ENCODE measurements at regions not wholly inside any gene's neighbourhood (a gene's known extent, or its start where the extent isn't known, plus 50 kb on each side); places are given as distances from the start of the nearest gene placed in this dataset.

DNA sequence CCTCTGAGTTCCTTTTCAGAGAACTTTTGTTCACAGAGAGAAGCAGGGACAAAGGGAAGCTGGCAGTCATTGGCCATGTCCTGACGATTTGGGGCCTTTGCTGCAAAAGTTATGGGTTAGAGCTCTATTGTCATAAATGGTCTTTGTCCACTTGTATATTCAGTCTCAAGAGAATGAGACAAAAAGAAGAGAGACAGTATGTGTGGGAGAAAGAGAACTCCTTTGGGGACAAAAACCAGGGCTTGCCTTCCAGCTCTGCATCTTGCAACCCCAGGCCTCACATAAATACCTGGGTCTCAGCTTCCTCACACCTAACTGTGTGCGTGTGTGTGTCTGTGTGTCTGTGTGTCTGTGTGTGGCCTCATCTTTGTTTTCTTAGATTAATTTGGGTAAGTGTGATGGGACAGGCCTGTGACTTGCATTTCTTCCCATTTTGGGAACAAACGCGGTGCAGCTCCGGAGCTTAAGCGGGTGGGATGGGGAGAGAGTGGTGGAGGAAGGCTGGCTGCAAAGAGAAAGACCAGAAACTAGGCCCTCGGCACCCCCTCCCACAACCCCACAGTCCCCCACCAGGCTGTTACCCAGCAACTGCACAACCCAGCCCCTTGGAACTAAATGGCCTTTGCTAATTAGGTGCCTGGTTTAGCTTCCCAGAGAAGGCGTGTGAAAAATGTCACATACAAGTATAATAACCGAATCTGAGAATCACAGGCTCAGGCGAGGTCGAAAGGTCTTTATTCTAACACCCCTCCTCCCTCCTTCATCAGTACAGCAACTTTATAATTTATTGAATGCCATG, 376.9 kb downstream of the CDK5RAP2 start:
- no peak for DNase-seq

DNA sequence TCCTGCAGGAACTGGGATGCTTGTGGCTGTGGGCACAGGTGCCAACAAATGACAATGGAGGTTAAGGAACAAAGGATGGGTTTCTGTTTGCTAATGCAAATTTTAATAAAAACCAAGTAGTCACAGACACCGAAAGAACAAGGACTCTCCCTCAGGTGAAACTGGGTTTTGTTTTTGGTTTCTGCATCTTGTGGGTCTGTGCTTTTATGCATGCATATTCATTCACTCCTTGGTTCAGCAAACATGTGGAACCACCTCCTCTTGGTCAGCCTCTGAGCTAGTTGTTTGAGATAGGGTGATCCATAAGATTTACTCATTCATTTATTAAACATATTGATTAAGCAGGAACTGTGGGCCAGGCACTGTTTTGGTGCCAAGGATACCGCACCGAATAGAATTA, 381.9 kb downstream of the CDK5RAP2 start:
- no peak for DNase-seq

DNA sequence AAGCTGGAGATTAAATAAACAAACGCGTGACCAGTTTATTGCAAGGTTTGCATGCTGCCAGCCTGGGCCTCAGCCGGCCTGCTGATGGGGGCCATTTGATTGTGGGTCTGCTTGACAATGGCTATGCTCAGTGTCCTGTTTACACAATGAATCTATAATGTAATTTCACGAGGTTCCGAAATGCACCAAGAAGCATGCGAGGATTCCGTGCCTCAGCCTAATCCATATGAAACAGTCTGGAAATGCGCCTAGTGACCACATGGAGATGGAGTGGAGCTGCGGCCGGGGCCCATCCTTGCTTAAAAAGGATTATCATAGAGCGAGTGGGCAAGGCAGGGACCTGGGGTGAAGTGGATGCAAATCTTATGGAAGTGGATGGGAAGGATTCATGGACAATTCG, 382.4 kb downstream of the CDK5RAP2 start:
- DNase-seq, result no peak

DNA sequence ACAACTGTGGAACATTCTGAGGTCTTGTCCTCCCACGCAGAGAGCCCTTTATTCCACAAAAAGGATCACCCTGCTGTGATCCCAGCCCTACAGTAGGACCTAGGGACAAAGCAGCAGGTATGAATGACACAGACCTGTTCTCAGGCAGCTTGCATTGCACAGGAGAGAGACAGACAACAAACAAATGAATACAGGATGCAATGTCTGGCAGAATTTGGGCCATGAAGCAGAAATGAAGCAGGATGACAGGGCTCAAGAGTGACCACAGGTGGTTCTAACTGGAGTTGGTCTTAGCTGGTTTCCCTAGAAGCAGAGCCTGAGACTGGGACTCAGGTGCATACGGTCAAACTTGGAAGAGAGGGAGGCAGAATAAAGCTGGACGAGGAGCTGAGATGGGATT, 388.8 kb downstream of the CDK5RAP2 start:
- DNase-seq, result no peak

DNA sequence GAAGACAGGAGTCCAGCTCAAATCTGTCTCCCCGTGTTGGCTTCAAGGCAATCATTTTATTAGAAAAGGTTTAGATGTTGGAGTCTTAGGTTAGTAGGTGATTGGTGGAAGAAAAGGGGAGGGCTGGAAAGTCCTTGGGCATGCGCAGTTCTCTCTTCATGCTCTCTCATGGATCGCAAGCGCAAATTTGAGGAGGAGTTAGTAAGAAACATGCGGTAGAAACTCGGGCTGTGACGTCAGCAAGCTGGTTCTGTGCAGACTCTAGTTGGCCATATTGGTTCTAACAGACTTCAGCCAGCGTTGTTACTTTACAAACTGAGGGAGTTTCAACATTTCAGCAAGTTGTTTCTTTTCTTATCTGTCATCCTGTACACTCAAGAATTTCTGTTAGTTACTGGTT, 392.2 kb downstream of the CDK5RAP2 start:
- no peak for DNase-seq

DNA sequence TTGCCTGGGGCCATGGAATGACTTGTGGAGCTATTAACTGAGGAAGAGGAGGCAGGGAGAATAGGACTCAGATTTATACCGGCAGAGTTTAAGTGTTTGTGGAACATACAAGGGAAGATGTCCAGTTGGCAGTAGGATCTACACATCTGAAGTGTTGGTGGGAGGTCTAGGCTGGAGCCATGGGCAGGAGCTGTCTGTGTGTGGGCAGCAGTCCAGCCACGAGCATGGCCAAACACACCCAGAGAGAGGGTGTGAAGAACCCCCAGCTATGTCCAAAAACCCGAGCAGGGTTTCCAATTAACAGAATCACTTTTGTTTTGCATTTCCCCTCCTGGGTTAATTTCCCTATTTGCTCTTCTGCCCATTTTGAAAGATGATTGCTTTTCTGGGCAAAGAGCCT, 393.7 kb downstream of the CDK5RAP2 start:
- no peak for DNase-seq

DNA sequence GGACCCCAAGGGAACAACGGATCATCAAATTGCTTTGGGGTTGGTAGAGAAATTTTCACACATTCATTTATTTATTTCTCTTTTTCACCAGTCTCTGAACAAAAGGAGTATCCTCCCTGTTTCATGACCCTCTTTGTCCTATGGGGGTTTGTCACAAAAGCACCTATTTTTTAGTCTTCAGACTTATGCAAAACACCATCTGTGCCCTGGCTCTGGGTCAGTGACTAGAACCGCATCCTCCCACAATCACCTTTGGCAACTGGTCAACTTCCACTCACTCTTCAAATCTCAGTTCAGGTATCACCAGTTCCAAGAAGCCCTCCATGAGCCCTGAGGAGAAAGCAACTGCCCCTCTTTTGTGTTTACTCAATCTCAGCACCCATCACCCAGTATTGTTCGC, 395.7 kb downstream of the CDK5RAP2 start:
- DNase-seq, result no peak

DNA sequence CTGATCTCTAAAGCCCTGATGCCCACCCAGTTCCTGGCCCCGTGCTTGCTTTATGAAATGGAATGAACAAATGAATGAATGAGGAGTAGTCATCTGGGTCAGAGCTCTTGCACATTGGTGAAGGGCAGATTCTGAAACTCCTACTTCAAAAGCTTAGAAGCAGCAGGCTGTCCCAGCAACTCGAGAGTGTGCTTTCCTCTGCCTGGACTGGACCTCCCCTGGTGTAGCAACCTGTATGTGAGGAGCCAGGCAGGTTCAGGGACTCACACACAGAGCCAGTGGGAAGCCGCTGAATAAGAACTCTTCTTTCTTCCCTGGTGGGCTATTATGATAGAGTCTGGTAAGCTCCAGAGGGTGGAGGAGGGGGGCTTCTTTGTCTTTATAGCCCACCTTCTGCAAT, 396.4 kb downstream of the CDK5RAP2 start:
- DNase-seq, result no peak

DNA sequence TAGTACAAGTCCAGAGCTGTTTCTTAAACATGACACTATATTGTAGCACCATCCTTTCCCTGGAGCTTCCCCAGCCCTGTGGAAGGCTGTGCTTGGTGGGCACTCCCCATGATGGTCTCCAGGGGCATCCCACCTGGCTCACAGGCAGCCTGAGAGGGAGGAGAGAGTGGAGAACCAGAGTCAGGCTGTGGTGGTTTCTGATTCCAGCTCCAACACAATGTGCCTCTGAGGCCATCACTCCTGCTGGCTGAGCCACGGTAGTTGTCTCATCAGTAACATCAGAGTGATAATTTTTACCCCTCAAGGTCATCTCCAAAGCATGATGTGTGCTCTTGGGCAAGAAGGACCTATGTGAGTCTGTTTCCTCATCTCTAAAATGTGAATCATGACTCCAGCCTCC, 398.0 kb downstream of the CDK5RAP2 start:
- DNase-seq, result no peak

DNA sequence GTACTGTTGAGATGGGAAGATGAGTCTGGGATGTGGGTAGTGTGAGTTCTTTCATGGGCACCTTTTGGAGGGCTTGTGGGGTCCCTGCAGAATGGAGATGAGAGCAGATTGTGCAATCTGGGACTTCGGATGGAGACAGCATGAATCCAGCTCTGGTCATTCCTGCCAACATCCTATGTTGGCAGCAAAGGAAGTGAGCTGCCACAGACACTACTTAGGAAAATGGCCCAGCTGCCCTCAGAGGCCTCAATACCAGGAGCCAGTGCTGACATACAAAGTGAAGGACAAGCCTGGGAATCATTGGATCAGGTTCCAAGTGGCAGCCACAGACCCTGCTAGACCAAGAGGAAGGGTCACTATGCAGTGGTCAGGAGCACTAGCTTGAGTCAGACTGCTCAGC, 402.8 kb downstream of the CDK5RAP2 start:
- DNase-seq, result no peak

DNA sequence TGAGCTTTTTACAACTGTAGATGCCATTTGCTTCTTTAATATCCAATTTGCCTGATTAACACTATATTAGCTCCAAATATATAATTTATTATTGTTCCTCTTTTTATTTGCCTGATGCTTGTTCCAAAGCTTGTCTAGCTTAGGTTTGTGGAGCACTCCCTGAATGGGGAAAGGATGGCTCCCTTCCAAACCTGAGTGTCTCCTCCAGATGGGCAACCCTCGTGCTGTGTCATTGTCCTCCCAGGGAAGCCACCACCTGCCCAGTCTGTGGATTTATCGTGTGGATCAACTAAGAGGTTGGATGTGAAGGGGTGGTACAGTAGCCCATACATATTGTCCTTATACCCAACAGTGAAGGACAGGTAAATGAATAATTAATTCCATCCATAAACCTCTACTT, 404.9 kb downstream of the CDK5RAP2 start:
- DNase-seq, result no peak

DNA sequence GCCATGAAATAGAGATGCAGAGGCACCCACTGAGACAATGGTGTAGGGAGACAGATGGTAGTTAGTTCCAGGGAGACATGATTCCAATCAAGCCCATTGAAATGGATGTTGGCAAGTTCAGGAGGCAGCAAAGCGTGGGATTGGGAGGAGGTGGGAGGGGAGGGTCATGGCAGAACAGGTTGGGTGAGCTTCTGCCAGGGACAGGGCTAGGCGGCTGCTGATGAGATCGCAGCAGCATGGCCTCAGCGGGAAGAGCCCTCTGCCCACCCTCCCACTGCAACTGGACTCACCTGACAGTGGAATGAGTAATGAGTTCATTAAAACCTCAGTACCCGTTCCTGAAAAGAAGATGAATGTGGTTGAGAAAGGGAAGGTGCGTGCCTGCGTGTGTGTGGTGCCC, 418.2 kb downstream of the CDK5RAP2 start:
- DNase-seq, result no peak

DNA sequence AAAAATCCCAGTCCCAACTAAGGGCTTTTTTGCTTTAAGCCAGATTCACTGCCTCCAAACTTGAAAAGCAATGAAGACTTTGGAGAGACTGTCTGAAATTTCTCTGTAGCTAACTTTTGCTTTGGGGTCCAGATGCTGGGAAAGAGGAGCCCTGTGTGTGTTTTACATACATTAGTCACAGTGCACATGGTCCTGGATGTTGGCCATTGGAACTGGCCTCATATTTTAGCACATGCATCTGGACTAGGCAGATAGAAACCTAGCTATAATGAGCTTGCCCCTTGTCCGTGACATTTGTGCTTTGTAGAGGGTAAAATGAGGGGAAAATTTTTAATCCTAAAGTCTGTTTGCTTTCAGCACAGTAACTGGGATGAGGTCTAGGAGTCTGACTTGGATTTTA, 421.7 kb downstream of the CDK5RAP2 start:
- DNase-seq, result no peak

DNA sequence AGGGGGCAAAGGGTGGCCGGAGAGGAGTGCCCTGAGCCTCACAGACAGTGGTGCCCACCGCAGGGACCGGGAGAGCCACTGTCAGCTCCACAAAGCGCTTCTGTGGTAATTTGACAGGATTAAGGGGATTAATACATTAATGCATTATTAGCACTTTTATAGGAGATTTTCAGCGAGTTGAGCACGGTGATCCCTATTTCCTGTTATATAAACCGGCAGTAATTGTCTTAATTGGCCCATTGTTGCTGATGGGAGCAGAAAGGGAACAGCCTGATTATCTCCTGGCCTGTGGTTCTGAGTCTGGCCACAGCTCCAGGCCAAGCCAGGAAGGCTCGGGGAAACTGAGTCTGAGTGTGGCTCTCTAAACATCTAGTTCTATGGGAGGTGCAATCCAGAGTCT, 423.6 kb downstream of the CDK5RAP2 start:
- no peak for DNase-seq

DNA sequence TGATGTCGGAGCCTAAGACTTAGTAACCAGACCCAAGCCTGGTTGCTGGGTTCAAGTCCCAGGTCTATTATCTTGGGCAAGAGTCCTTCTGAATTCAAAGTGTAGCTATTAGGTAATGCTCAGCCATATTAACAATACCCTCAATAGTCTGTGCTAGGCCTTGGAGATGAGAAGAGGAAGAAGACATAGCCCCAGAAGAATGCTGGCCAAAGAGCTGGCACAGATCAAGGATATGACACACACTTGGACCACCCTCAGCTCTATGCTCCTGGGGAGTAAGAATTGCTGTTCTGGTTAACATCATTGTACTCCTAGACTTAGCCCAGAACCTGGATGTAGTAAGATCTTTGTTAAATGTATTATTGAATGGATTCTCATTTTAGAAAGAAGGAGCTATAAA, 426.7 kb downstream of the CDK5RAP2 start:
- no peak for DNase-seq

DNA sequence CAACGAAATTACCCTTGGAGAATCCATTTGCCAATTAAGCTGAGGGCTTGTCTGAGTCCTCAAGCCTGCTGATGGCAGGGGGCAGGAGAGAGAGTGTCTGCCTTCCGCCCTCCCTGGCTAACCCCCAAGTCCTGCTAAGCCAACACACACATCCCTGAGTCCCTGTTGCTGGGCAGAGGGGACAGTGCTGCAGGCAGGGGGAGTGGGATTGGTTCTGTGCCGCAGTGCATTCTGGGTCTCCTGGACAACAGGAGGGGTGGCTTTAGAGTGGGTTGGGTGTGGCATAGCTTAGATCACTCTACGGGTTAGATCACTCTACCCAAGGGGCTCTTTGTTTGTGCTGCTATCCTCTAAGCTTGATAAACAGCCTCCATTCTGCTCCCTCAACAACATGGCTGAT, 427.7 kb downstream of the CDK5RAP2 start:
- DNase-seq, result no peak

DNA sequence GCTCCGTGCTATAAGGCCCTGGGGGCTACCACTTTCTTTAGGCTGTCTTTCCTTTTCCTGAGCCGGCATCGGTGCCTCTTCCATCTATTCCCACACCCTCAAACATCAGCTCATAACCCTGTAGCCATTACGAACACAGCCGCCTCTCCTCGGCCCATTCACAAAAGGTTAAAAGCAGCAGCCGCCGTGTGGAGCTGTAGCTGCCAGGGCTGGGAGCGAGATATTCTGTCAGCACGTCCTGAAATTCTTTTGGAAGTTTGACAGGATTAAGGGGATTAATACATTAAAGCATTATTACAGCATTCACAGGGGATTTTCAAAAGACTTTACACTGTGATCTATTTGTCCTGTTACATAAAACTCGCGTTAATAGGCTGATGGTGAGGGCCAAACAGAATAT, 428.2 kb downstream of the CDK5RAP2 start:
- no peak for DNase-seq

DNA sequence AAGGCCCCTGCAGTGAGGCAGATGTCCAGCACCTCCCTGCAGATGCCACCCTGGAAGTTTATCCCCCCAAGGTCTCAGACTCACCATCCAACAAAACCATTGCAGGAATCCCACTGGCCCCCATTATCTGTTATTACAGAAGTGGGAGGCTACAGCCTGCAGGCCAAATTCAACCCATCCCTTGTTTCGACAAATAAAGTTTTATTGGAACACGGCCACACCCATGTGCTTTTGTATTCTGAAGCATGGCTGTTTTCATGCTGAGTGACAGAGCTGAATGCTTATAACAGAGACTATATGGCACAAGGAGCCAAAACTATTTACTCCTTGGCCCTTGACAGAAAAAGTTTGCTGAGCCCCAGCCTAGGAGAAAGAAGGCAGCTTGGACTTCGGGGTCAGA, 428.8 kb downstream of the CDK5RAP2 start:
- DNase-seq, result no peak

DNA sequence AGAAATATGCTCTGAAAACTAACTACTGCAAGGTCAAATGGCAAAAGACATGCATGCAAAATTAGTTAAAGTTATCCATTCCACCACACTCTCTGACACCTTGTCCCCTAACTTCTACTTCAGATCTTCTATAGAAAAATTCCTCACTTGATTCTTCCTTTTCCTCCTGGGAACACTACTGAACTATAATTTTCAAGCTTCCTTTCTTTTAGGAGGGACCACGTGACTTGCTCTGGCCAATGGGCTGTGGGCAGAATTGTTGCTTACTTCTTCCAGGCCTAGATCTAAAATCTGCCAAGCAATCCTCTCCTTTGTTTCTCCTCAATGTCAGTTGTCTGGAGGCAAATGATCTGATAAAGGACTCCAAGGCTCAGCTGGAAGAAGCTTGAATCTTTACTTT, 441.0 kb downstream of the CDK5RAP2 start:
- DNase-seq, result no peak

DNA sequence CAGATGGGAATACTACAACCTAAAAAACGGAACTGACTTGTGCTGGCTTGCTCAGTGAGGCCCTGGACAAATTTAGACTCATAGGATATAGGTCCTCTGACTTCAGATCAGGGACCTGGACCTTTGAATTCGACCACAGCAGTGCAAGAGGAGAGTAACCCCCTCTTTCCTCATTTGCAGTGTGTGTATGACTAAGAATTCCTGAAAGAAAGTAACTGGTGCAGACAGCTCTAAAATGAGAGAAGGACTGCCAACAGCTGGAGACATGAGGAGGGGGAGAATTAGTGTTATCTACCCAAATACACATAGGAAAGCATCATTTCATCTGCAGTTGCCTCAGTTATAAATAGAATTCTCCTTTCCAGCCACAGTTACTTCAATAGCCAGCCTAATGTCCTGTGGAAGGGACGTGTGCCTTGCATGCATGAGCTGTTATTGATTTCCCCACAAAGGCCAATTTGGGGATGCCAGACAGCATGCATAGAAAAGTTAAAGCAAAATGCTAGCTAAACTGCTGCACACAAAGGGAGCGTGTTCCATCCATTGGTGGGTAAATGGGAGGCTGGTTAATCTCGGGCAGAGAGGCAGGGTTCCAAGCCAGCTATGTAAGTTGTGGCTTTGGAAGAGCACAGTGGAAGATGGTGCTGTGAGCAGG, 442.7 kb downstream of the CDK5RAP2 start:
- DNase-seq, result no peak

DNA sequence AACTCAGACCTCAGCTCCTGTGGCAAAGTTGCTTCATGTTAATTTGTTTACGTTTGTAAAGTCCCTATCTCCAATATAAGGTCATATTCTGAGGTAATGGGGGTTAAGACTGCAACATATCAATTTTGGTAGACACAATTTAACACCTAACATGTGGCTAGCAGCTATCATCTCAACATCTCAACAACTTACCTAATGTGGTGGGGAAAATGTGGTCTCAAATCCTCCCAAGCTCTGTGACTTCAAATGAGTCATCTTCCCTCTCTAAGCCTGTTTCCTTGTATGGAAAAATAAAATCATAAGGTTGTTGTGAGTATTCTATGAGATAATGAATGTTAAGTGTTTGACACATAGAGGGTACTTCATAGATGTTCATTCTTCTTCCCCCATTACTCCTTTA, 443.3 kb downstream of the CDK5RAP2 start:
- DNase-seq, result no peak

DNA sequence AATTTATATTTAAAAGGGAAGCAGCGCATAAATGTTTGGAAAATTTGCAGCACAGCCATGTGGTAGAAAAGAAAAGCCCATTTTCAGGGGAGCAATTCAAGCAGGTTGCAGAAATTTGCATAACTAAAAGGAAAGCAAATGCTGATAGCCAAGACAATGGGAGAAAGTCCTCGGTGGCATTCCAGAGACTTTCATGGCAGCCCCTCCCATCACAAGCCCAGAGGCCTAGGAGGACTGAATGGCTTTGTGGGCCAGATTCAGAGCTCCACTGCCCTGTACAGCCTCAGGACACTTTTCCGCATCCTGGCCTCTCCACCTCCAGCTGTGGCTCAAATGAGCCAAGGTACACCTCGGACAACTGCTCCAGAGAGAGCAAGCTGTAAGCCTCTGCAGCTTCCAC, 462.9 kb downstream of the CDK5RAP2 start:
- DNase-seq, result no peak

DNA sequence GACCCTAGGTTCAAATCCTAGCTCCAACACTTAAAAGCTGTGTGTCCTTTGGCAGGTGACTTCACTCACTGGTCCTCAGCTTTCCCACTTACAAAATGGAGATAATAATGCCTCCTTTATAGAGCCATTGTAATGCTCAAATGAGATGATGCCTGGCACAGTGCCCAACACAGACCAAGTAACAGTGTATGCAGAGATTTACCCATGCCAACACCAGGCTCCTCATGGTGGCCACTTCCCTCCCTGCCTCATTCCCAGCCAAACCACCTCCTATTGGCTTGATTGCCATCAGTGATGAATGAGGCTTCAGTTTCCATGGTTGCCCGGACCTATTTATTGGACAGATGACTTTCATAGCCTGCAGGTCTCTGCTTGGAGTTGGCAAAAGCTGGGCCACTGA, 469.4 kb downstream of the CDK5RAP2 start:
- no peak for DNase-seq

DNA sequence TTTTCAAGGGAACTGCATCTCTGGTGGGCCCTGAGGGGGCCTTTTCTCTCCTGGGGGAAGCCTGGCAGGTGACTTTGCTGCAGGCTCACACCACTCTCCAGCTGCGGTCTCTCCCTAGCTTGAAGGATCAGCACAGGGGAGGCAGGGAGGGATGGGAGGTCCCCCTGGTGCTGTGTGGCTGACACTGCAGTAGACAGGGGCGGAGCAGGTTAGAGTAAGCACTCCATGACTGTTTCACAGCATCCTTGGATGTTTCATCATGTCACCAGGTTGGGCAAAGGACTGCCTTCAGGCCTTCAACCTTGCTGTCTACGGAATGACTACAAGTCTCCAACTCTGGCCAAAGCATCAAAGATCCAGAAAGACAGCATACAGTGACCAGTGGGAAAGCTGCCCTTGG, 470.7 kb downstream of the CDK5RAP2 start:
- DNase-seq, result no peak

DNA sequence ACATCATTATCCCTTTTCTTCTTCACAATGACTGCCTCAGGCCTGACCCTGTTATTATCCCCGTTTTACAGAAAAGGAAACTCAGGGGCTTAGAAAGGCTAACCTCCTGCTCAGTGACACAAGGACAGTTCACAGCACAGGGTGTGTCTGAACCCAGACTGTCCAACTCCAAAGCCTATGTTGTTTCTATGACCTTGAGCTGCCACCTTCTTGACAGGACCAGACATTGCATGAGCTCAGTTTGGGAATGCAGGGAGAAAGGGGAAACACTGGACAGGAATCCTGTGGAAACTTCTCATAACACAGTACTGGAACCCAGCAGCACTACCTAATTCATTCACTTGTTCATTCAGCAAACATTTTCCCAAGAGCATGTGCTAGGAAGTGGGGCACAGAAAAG, 472.8 kb downstream of the CDK5RAP2 start:
- no peak for DNase-seq

Measured in SHP77 treated with DMSO at 0.1 percent for 48 hours (cell line).